Liver (tissue), 3 donors: ENCODE measurements at regions not wholly inside any gene's neighbourhood (a gene's known extent, or its start where the extent isn't known, plus 50 kb on each side); places are given as distances from the start of the nearest gene placed in this dataset.

Source experiments
- ATF3 ChIP-seq: IDR thresholded peaks from 2 replicates; pipeline ENCODE4 v1.6.1; 2016; ENCODE audit warnings: antibody characterized with exemption
- CTCF ChIP-seq: fragments of 150-350 bp; IDR thresholded peaks from 2 replicates; pipeline ENCODE4 v1.5.1; 2017; ENCODE audit warnings: improper control_type of control experiment, low read depth, low read length; ENCODE audit not compliant: missing input control
- EGR1 ChIP-seq, 2 donors: IDR thresholded peaks; 2 replicates each; pipeline ENCODE4 v1.6.1; 2016 to 2018; ENCODE audit warnings: antibody characterized with exemption in 2 of 2, low read depth in 2 of 2
- FOXA1 ChIP-seq: IDR thresholded peaks from 2 replicates; pipeline ENCODE4 v1.6.1; 2016; ENCODE audit warnings: antibody characterized with exemption
- GABPA ChIP-seq, 2 donors: IDR thresholded peaks in 1 of 2; conservative IDR thresholded peaks in 1 of 2; 2 replicates each; pipeline ENCODE4 v1.6.1; 2016; ENCODE audit warnings: antibody characterized with exemption in 2 of 2, mild to moderate bottlenecking in 1 of 2, moderate library complexity in 1 of 2
- RAD21 ChIP-seq, 2 donors: IDR thresholded peaks; 2 replicates each; pipeline ENCODE4 v1.6.1; 2016; ENCODE audit warnings: antibody characterized with exemption in 2 of 2, mild to moderate bottlenecking in 2 of 2
- REST ChIP-seq: IDR thresholded peaks from 2 replicates; pipeline ENCODE4 v1.6.1; 2016; ENCODE audit warnings: antibody characterized with exemption, mild to moderate bottlenecking
- YY1 ChIP-seq: IDR thresholded peaks from 2 replicates; pipeline ENCODE4 v1.6.1; 2016; ENCODE audit warnings: antibody characterized with exemption, mild to moderate bottlenecking
- ZBTB33 ChIP-seq: IDR thresholded peaks from 2 replicates; pipeline ENCODE4 v1.6.1; 2016; ENCODE audit warnings: antibody characterized with exemption
- donor health status: healthy.
- donor health status: healthy.

DNA sequence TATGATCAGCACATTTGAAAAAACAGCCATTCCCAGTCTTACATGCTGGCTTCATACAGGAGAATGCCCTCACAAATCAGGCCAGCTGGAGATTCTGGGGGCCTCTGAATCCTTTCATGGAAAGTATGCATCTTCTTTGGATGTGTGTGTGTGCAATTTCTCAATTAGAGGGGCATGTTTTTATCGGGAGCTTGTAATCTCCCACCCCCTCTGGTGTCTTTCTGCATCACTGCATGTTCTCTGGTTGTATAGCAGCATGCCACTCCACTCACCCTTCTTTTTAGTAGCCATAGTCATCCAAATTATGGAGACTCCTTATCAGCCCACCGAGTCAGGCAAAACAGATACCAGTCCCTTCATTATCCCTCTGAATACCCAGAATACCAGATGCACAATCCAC lies 282.2 kb upstream of the SLIT2 start:
- TF ChIP-seq RAD21 (IDR thresholded peaks at IDR 0.05) (no peak), CTCF (no peak), YY1 (no peak), REST (no peak), GABPA (IDR thresholded peaks at IDR 0.05 in 1 of 2, conservative IDR thresholded peaks at IDR 0.05 in 1 of 2) (no peak), ATF3 (no peak), ZBTB33 (no peak), FOXA1 (no peak), EGR1 (IDR thresholded peaks at IDR 0.05; ENCODE audit: low read depth in 2 of 2) (no peak)
